B cell (primary cell): ENCODE measurements at regions not wholly inside any gene's neighbourhood (a gene's known extent, or its start where the extent isn't known, plus 50 kb on each side); places are given as distances from the start of the nearest gene placed in this dataset.
A peak's percentile ranks its signal among the peaks of the same experiment; 100 is the strongest.
"Not testable (repeated sequence)": the region's sequence is repeated elsewhere in the genome, so short reads cannot be mapped to it uniquely, and the experiment has no call there.

Experiments
- ATAC-seq: fragments of 200-7000 bp; cut with Tn5 transposase; one replicate; pipeline ENCODE4 v1.10.0; 2021; ENCODE audit warnings: low read depth, mild to moderate bottlenecking, moderate number of reproducible peaks, moderate library complexity
- CTCF ChIA-PET: fragments of 350-600 bp; sonication (Branson Sonifier 250); formaldehyde crosslinking; loops from one replicate; lab custom pipeline; 2021; ENCODE audit warnings: antibody characterized with exemption, inconsistent platforms; lab: Charles Lee
- POLR2A ChIA-PET: fragments of 350-600 bp; sonication (Branson Sonifier 250); formaldehyde crosslinking; loops from one replicate; lab custom pipeline; 2021; ENCODE audit warnings: antibody characterized with exemption; lab: Charles Lee
- DNase-seq: peaks from one replicate; pipeline ENCODE4 v3.0.0; 2013
- H2AFZ ChIP-seq: 2 replicates; pipeline ENCODE4 v1.6.1; 2012; ENCODE audit warnings: mild to moderate bottlenecking, low read depth, low read length; ENCODE audit not compliant: insufficient read depth, poor library complexity, severe bottlenecking
- H3K27ac ChIP-seq, 2 donors: 1 replicate in 1 of 2; 2 replicates in 1 of 2; pipeline ENCODE4 v1.5.1; 2012 to 2013; ENCODE audit warnings: low read length in 2 of 2, mild to moderate bottlenecking in 2 of 2, moderate library complexity in 1 of 2
- H3K27me3 ChIP-seq, 4 experiments: fragments of 200-600 bp in 1 of 4; sonication (generic) in 1 of 4; replicated peaks in 1 of 4; 1 replicate in 2 of 4; 2 replicates in 2 of 4; pipeline versions ENCODE4 v1.6.1 to v1.7.0; 2013 to 2016; ENCODE audit warnings: low read length in 3 of 4, mild to moderate bottlenecking in 2 of 4, mixed read lengths in 1 of 4, moderate library complexity in 1 of 4; ENCODE audit not compliant: insufficient read depth in 4 of 4, control insufficient read depth in 3 of 4; ENCODE audit errors: control extremely low read depth in 1 of 4
- H3K36me3 ChIP-seq, 2 experiments: replicated peaks in 1 of 2; 1 replicate in 1 of 2; 2 replicates in 1 of 2; pipeline versions ENCODE4 v1.6.1 to v1.7.1; 2013; ENCODE audit warnings: low read length in 1 of 2; ENCODE audit not compliant: insufficient read depth in 2 of 2, control insufficient read depth in 1 of 2; ENCODE audit errors: control extremely low read depth in 1 of 2, extremely low read depth in 1 of 2
- H3K4me1 ChIP-seq, 2 donors: fragments of 200-600 bp in 1 of 2; sonication (generic) in 1 of 2; 1 replicate in 1 of 2; 2 replicates in 1 of 2; pipeline versions ENCODE4 v1.5.1 to v1.6.1; 2013 to 2017; ENCODE audit warnings: low read length in 2 of 2; ENCODE audit not compliant: control insufficient read depth in 2 of 2, insufficient read depth in 2 of 2
- H3K4me2 ChIP-seq: replicated peaks from 2 replicates; pipeline ENCODE3; 2012; ENCODE audit warnings: mild to moderate bottlenecking, low read depth, low read length; ENCODE audit not compliant: poor library complexity, severe bottlenecking
- H3K4me3 ChIP-seq, 5 experiments: fragments of 200-600 bp in 1 of 5; sonication (generic) in 1 of 5; 1 replicate in 3 of 5; 2 replicates in 2 of 5; pipeline versions ENCODE4 v1.5.1 to v1.7.0; 2011 to 2016; ENCODE audit warnings: low read length in 4 of 5, mild to moderate bottlenecking in 4 of 5, low read depth in 2 of 5, control low read depth in 1 of 5, moderate library complexity in 1 of 5; ENCODE audit not compliant: insufficient read depth in 1 of 5; ENCODE audit errors: control extremely low read depth in 1 of 5, extremely low read depth in 1 of 5
- H3K79me2 ChIP-seq: fragments of 200-600 bp; sonication (generic); one replicate; pipeline ENCODE4 v1.6.0; 2016; ENCODE audit warnings: low read length; ENCODE audit not compliant: control insufficient read depth, insufficient read depth
- H3K9ac ChIP-seq: fragments of 200-600 bp; sonication (generic); 2 replicates; pipeline ENCODE4 v1.6.1; 2017; ENCODE audit warnings: mild to moderate bottlenecking, low read length, moderate library complexity
- H3K9me3 ChIP-seq, 3 donors: one replicate each; pipeline versions ENCODE4 v1.6.1 to v1.7.1; 2013; ENCODE audit warnings: low read length in 2 of 3; ENCODE audit not compliant: control insufficient read depth in 2 of 3, insufficient read depth in 1 of 3; ENCODE audit errors: control extremely low read depth in 1 of 3
- H4K20me1 ChIP-seq: 2 replicates; pipeline ENCODE4 v1.6.0; 2012; ENCODE audit warnings: mild to moderate bottlenecking, low read length; ENCODE audit not compliant: insufficient read depth, control insufficient read depth, poor library complexity, severe bottlenecking
- H3K27ac Mint-ChIP-seq: one replicate; pipeline ENCODE4 v1.8.0; 2021; ENCODE audit warnings: mixed read lengths
- H3K27me3 Mint-ChIP-seq: one replicate; pipeline ENCODE4 v1.8.0; 2021; ENCODE audit warnings: mixed read lengths
- H3K4me1 Mint-ChIP-seq: one replicate; pipeline ENCODE4 v1.8.0; 2021; ENCODE audit warnings: mixed read lengths
- H3K4me3 Mint-ChIP-seq: one replicate; pipeline ENCODE4 v1.8.0; 2021; ENCODE audit warnings: mixed read lengths
- H3K9me3 Mint-ChIP-seq: one replicate; pipeline ENCODE4 v1.8.0; 2022; ENCODE audit warnings: mixed read lengths; ENCODE audit not compliant: insufficient read depth
- CTCF ChIP-seq: fragments of 200-600 bp; IDR thresholded peaks from one replicate; pipeline ENCODE4 v1.8.0; 2022; ENCODE audit warnings: antibody characterized with exemption, mild to moderate bottlenecking
- WGBS: methylation state at CpG from one replicate; pipeline ENCODE4 v1.1.5; 2013; ENCODE audit warnings: missing lambda C conversion rate; ENCODE audit not compliant: insufficient coverage; 5-methylcytosine and 5-hydroxymethylcytosine counted together
- intact Hi-C: fragments of 100-400 bp; cut with micrococcal nuclease; formaldehyde crosslinking; loops from one replicate; pipeline ENCODE4 v1.10.0; 2022

DNA sequence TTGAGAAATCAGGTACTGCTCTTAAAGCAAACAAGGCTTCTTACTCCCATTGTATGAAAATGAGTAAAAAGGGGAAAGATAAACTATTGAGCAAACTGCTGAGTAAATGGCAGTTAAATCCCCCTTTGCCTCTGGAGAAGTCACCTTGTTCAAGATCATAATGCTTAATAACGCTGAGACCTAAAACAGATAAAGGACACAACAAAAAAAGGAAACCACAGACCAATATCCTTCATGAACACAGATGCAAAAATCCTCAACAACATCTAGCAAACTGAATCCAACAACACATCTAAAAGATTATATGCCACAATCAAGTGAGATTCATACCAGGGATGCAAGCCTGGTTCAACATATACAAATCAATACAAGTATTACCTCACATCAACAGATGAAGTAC, 109.0 kb upstream of the MDM1 start:
- H3K27me3 ChIP-seq: no peaks in the 10 kb centered on the region
- no peak overlapping the region for H3K4me2 ChIP-seq

GRCh38 chr12:68442353-68442972, 110.3 kb upstream of the MDM1 start:
- peak overlapping the region; percentile 38 for H3K4me3 Mint-ChIP-seq

More for the DNA sequence above, 109.0 kb upstream of the MDM1 start:
- no peak for TF ChIP-seq CTCF
- Mint-ChIP-seq H3K27me3 (no peaks in the 10 kb centered on the region), H3K4me3 (peak overlapping the region; percentile 12), H3K9me3 (peaks cover 2% of the 10 kb centered on the region), H3K4me1 (peaks cover 37% of the 10 kb centered on the region), H3K27ac (no peak overlapping the region)
- H3K36me3 ChIP-seq: no peaks in the 10 kb centered on the region
- ATAC-seq (no peak), DNase-seq (no peak)
- H3K27ac ChIP-seq: no peak overlapping the region
- no peak overlapping the region for H2AFZ ChIP-seq
- H3K4me3 ChIP-seq: no peak overlapping the region
- peak overlapping the region; percentile 11 for H3K9ac ChIP-seq
- no peaks in the 10 kb centered on the region for H3K9me3 ChIP-seq
- POLR2A ChIA-PET: no interaction called here
- H3K79me2 ChIP-seq: peaks cover 29% of the 10 kb centered on the region
- peaks cover 0 to 7% of the 10 kb centered on the region in 2 donors for H3K4me1 ChIP-seq
- CTCF ChIA-PET: no interaction called here
- H4K20me1 ChIP-seq: no peaks in the 10 kb centered on the region
- intact Hi-C loops: loop anchor here (5.0 kb wide), 1 partner anchor 41 kb away; no protein-coding TSS in a partner anchor
- WGBS: no CpG with 5 or more reads among the region's 1 CpG

DNA sequence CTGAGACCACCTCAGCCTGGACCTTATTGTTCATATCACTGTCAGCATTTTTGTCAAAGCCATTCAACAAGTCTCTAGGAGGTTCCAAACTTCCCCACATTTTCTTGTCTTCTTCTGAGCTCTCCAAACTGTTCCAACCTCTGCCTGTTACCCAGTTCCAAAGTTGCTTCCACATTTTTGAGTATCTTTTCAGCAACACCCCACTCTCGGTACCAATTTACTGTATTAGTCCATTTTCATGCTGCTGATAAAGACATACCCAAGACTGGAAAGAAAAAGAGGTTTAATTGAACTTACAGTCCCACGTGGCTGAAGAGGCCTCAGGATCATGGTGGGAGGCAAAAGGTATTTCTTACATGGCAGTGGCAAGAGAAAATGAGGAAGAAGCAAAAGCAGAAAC, 111.5 kb upstream of the MDM1 start:
- H3K9me3 ChIP-seq, POLR2A ChIA-PET, H3K4me3 Mint-ChIP-seq, H3K27me3 Mint-ChIP-seq, H3K27me3 ChIP-seq, H3K4me2 ChIP-seq, H3K4me3 ChIP-seq, H3K36me3 ChIP-seq, H2AFZ ChIP-seq, H4K20me1 ChIP-seq, DNase-seq, H3K27ac ChIP-seq, H3K9me3 Mint-ChIP-seq, ATAC-seq, H3K9ac ChIP-seq, CTCF ChIA-PET: not testable (repeated sequence)
- Mint-ChIP-seq H3K27ac (peak overlapping the region; percentile 21), H3K4me1 (peaks cover 58% of the 10 kb centered on the region)
- Histone ChIP-seq H3K79me2 (peaks cover 32% of the 10 kb centered on the region), H3K4me1 (peaks cover 21 to 22% of the 10 kb centered on the region in 2 donors)
- intact Hi-C loops: loop anchor here (5.0 kb wide), 1 partner anchor 39 kb away; no protein-coding TSS in a partner anchor
- WGBS: no CpG with 5 or more reads among the region's 2 CpGs

More at GRCh38 chr12:68442353-68442972, 110.3 kb upstream of the MDM1 start:
- H3K36me3 ChIP-seq, H3K27me3 ChIP-seq, DNase-seq, H3K27me3 Mint-ChIP-seq, H2AFZ ChIP-seq, H3K4me3 ChIP-seq, H3K4me2 ChIP-seq, H3K9me3 Mint-ChIP-seq, H3K9me3 ChIP-seq, H3K27ac Mint-ChIP-seq, H3K27ac ChIP-seq, H3K9ac ChIP-seq, ATAC-seq, H4K20me1 ChIP-seq: not testable (repeated sequence)
- CTCF ChIA-PET: interaction anchor here (0.7 kb wide), 1 partner anchor 287 kb away, joined by 3 read pairs; no protein-coding TSS in a partner anchor
- 63% methylated on average over 1 of the region's 3 CpGs for WGBS
- H3K4me1 ChIP-seq: peaks cover 12 to 20% of the 10 kb centered on the region in 2 donors
- intact Hi-C loops: loop anchor here (5.0 kb wide), 1 partner anchor 40 kb away; no protein-coding TSS in a partner anchor
- H3K79me2 ChIP-seq: peaks cover 32% of the 10 kb centered on the region
- H3K4me1 Mint-ChIP-seq: peaks cover 48% of the 10 kb centered on the region
- POLR2A ChIA-PET: interaction anchor here (0.6 kb wide), 1 partner anchor 20 kb away, joined by 4 read pairs; no protein-coding TSS in a partner anchor
